HUES6 (cell line): ENCODE measurements at regions not wholly inside any gene's neighbourhood (a gene's known extent, or its start where the extent isn't known, plus 50 kb on each side); places are given as distances from the start of the nearest gene placed in this dataset.

ENCODE experiments used
- H3K27ac ChIP-seq: 2 replicates; pipeline ENCODE4 v1.7.0; 2013; ENCODE audit warnings: low read depth, mild to moderate bottlenecking, low read length, inconsistent platforms
- H3K27me3 ChIP-seq: 2 replicates; pipeline ENCODE4 v1.6.1; 2013; ENCODE audit warnings: low read length; ENCODE audit not compliant: control insufficient read depth, insufficient read depth
- H3K36me3 ChIP-seq: 2 replicates; pipeline ENCODE4 v1.6.1; 2013; ENCODE audit warnings: low read length; ENCODE audit not compliant: control insufficient read depth, insufficient read depth
- H3K4me1 ChIP-seq: 2 replicates; pipeline ENCODE4 v1.6.1; 2013; ENCODE audit warnings: low read length; ENCODE audit not compliant: control insufficient read depth, insufficient read depth
- H3K4me3 ChIP-seq: 2 replicates; pipeline ENCODE4 v1.5.1; 2013; ENCODE audit warnings: low read depth, low read length
- H3K9ac ChIP-seq: one replicate; pipeline ENCODE4 v1.6.1; 2013; ENCODE audit warnings: mild to moderate bottlenecking, low read length
- H3K9me3 ChIP-seq: 2 replicates; pipeline ENCODE4 v1.6.1; 2013; ENCODE audit warnings: low read depth, low read length; ENCODE audit not compliant: control insufficient read depth, insufficient read depth

DNA sequence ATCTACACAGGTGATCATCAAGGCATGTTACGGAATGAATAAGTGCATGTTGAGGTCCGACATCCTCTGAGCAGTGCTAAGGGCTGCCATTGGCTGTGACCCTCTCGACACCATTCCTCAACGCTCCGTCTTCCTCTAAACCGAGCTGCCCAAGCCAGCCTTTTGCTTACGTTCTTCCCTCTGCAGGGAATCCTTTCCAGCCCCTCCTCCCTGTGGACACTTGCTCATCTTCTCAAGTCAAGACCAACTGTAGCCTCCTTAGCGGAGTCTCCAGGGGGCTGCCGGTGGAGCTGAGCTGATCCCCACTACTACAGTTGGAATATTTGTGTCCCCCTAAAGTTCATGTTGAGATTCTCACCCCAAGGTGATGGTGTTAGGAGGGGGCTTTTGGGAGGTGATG lies 781.0 kb downstream of the TBC1D22A start:
- Histone ChIP-seq H3K36me3 (no peaks in the 10 kb centered on the region), H3K9ac (no peak overlapping the region), H3K9me3 (peaks cover 70% of the 10 kb centered on the region; the same call in 1 of the 2 replicates), H3K4me3 (no peak overlapping the region), H3K4me1 (no peaks in the 10 kb centered on the region), H3K27me3 (no peaks in the 10 kb centered on the region), H3K27ac (no peak overlapping the region)

DNA sequence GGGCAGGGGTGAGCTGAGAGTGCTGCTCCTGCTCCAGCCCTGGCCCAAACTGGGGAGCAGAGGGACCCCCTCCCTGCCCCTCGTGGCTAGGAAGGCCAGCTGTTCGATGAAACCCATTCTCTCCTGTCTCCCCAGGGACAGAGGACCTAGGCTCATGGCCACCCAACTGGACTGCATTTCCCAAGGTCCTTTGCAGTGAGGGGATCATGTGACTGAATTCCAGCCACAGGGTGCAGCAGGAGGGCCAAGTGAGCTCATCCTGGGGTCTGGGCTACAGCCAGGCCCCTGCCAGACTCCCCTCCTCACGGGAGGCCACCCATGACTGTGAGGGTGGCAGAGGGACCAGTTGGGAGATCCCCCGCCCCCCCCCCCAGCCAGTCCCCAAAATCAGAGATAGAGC lies 777.6 kb downstream of the TBC1D22A start:
- no peak overlapping the region for H3K27ac ChIP-seq
- H3K36me3 ChIP-seq = no peaks in the 10 kb centered on the region
- H3K4me1 ChIP-seq = no peaks in the 10 kb centered on the region
- no peak overlapping the region for H3K4me3 ChIP-seq
- peaks cover 63% of the 10 kb centered on the region; the same call in 1 of the 2 replicates for H3K9me3 ChIP-seq
- no peak overlapping the region for H3K9ac ChIP-seq
- H3K27me3 ChIP-seq = no peaks in the 10 kb centered on the region

DNA sequence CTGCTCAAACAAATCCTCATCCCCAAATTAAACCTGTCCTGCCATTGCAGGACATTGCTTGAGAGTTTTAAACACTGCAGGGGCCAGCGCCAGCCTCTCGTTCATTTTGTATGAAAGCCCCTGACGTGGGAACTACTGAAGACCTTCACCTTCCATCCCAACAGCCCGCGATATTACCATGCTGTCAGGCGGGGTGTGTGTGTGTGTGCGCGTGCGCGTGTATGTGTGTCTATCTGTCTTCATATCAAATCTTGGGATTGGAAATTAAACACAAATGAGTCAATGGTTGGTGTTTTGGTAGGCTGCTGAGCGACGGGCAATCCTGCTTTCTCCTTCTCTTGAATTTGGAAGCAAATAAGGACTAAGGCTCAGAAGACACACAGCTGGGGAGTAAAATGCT lies 776.9 kb downstream of the TBC1D22A start:
- peaks cover 63% of the 10 kb centered on the region; the same call in 1 of the 2 replicates for H3K9me3 ChIP-seq
- no peak overlapping the region for H3K9ac ChIP-seq
- no peaks in the 10 kb centered on the region for H3K36me3 ChIP-seq
- no peaks in the 10 kb centered on the region for H3K4me1 ChIP-seq
- no peaks in the 10 kb centered on the region for H3K27me3 ChIP-seq
- no peak overlapping the region for H3K4me3 ChIP-seq
- no peak overlapping the region for H3K27ac ChIP-seq

DNA sequence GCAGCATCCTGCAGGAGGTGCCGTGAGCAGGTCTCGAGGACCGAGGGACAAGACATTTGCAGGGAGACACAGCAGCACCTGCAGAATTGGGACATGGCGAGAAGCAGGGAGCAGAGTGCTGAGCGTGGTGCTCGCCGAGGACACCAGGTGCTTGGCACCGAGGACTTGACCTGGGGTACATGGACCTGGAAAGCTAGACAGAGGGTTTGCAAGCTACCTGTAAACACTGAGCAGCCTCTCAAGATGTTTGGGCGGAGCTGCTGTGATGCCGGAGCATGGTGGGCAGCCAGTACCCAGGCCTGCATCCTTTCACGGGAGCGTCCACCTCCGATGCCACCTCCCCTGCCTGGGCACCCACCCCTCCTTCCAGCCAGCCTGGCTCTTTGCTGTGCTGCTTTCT lies 773.2 kb downstream of the TBC1D22A start:
- Histone ChIP-seq H3K9ac (no peak overlapping the region), H3K4me3 (no peak overlapping the region), H3K27ac (no peak overlapping the region), H3K4me1 (no peaks in the 10 kb centered on the region), H3K36me3 (no peaks in the 10 kb centered on the region), H3K27me3 (no peaks in the 10 kb centered on the region), H3K9me3 (peaks cover 71% of the 10 kb centered on the region; the same call in 1 of the 2 replicates)

DNA sequence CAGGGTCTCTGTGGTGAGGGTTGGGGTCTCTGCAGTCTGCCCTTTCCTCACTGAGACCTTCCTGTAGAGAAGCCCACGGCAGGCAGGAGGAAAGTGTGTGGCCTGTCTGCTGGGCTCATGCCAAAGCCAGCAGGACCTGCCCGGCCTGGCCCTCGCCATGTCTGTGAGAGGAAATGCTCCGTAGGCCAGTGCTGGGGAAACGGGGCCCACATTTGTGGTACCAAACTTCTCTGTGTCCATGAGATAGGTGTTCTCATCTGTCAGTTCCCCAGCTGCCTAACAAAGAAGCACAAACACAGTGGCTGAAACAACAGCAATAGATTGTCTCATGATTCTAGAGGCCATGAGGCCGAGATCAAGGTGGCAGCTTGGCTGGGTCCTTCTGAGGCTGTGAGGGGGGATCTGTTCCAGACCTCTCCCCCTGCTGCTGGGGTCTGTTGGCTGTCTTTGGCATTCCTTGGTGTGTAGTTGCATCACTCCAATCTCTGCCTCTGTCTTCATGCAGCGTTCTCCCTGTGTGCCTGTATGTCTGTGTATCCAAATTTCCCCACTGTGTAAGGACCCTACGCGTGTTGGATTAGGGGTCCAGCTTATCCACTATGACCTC lies 772.5 kb downstream of the TBC1D22A start:
- Histone ChIP-seq H3K9me3 (peaks cover 67% of the 10 kb centered on the region; the same call in 1 of the 2 replicates), H3K36me3 (no peaks in the 10 kb centered on the region), H3K9ac (no peak overlapping the region), H3K27ac (no peak overlapping the region), H3K27me3 (no peaks in the 10 kb centered on the region), H3K4me3 (no peak overlapping the region), H3K4me1 (no peaks in the 10 kb centered on the region)

DNA sequence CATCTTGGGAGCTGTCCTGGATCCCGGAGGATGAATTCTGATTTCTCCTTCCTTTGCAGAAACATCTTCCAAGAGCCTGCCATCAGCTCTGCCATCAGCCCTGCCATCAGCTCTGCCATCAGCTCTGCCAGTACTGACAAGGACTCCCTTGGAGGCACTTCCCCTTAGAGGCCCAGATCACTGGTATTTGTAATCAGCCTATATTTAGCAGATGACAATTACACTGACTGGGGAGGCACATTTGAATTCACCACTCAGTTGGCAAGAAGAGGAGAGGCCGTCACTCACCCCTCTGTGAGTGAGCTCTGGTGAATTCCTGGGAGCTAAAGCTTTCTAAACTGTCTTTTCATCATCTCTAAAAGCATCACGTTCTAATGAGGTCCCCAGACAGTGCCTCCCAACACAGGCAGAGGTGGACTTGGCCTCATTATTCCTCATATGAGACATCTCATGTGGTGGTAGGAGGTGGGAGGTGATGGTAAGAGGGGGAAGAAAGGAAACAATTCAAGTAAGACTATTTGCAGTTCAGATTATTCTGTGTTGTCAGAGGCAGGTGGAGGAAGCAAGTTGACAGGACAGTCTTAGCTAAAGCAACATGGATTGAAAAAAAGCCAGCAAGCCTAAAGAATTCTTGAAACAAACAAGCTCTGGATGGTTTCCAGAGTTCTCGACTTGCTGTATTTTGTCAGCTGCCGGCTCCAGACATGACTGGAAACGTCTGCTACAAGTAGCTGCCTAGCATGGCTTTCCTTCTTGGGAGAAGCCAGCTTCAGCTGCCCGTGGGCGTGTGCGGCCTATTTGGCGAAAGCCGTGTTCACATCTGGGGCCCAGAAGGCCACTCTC lies 771.7 kb downstream of the TBC1D22A start:
- Histone ChIP-seq H3K27me3 (no peaks in the 10 kb centered on the region), H3K4me1 (no peaks in the 10 kb centered on the region), H3K9me3 (peaks cover 60% of the 10 kb centered on the region; the same call in 1 of the 2 replicates), H3K4me3 (no peak overlapping the region), H3K36me3 (no peaks in the 10 kb centered on the region), H3K27ac (no peak overlapping the region), H3K9ac (no peak overlapping the region)

DNA sequence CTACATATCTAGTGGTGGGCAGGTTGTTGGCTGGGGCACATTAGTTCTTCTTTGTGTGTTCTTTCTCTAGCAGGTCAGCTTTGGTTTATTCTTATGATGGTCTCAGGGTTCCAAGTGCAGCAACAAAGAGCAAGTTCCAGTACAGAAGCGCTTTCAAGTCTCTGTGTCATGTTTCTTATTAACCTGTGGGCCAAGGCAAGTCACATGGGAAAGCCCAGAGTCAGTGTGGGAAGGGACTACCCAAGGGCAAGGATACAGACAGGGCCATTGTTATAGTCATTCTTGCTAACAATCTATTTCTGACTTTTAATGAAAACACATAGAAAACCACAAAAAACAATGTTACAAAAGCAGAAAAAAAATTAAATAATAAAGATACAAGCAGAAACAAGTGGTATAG lies 754.6 kb downstream of the TBC1D22A start:
- Histone ChIP-seq H3K4me3 (no peak overlapping the region), H3K4me1 (no peaks in the 10 kb centered on the region), H3K36me3 (no peaks in the 10 kb centered on the region), H3K9ac (no peak overlapping the region), H3K27me3 (no peaks in the 10 kb centered on the region), H3K27ac (no peak overlapping the region), H3K9me3 (peaks cover 57% of the 10 kb centered on the region)

DNA sequence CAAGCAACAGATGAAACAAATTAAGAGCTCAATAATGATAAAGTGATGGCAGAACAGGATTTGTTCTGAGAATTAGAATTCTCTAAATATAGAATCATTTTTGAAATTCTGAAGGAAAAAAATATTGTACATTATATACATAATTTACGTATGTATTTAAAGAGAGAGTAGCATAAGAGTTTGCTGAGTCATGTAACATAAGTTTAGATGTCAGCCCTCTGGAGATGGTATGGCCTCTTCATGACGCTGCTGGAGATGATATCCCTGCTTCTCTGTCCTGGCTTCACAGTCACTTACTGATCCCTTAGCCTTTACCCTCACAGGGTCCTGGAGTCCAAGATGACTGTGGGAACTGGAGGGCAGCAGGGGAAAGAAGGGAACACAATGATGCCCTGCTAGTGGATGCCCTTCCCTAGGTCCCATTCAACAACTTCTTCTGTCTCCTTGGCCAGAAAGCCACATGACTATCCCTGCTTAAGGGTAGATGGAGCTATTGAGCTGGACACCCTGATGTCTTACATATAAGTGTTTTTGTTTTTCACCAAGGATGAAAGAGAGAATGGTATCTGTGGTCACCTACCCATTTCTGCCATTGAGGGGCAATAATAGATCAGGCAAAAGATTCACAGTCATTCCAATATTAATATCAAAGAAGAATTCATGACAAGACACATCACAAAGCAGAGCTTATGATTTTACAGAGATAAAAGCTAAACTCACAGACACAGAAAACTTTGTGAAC lies 753.1 kb downstream of the TBC1D22A start:
- Histone ChIP-seq H3K27ac (no peak overlapping the region), H3K27me3 (no peaks in the 10 kb centered on the region), H3K4me1 (no peaks in the 10 kb centered on the region), H3K36me3 (no peaks in the 10 kb centered on the region), H3K9me3 (peaks cover 65% of the 10 kb centered on the region), H3K4me3 (no peak overlapping the region), H3K9ac (no peak overlapping the region)

DNA sequence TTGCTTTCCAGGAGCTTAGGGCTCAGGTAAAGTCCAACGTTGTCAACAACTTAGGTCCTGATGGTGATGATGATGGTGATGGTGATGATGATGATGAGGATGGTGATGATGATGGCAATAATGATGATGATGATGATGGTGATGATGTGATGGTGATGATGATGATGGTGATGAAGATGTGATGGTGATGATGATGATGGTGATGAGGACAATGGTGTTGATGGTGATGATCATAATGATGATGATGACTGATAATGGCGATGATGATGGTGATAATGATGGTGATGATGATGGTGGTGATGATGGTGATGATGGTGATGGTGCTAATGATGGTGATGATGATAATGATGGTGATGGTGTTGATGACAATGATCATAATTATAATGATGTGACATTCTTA lies 750.2 kb downstream of the TBC1D22A start:
- Histone ChIP-seq H3K4me1 (no peaks in the 10 kb centered on the region), H3K4me3 (no peak overlapping the region), H3K9ac (no peak overlapping the region), H3K27me3 (no peaks in the 10 kb centered on the region), H3K27ac (no peak overlapping the region), H3K9me3 (peaks cover 77% of the 10 kb centered on the region), H3K36me3 (no peaks in the 10 kb centered on the region)

DNA sequence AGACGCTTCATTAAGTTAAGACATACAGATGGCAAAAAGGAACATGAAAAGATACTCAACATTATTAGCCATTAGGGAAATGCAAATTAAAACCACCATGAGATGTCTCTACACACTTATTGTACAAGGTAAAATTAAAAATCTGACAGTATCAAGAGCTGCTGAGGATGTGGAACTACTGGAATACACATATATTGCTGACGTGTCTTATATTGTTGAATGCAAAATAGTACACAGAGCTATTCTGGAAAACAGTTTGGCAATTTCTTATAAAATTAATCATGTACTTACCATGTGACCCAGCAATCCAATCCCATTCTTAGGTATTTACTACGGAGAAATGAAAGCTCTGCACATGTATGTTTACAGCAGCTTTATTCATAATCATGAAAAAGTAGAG lies 742.5 kb downstream of the TBC1D22A start:
- Histone ChIP-seq H3K4me1 (no peaks in the 10 kb centered on the region), H3K4me3 (no peak overlapping the region), H3K27me3 (no peaks in the 10 kb centered on the region)

DNA sequence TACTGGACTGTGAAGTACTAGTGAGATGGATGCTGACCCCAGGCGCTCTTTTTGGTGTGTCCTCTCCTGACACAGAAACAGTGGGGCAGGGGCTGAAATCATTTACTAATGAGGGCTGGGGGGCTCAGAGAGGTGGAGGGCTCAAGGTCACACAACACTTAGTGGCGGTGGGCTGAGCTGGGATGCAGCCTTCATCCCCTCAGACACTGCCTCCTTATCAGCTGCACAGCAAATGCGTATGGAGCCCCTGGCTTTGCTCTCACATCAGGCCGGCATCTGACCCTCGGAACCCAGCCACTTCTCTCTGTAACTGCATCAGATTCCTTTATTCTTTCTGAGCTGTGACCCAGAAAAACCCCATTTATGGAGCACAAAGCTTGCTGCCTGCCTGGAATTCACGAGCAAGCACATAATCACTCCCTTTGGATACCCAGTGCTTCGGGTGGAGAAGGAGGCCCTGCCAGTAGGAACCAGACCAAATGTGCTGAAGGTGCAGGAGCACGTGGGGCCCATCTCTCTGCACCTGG lies 736.6 kb downstream of the TBC1D22A start:
- H3K9me3 ChIP-seq = peaks cover 65% of the 10 kb centered on the region
- no peaks in the 10 kb centered on the region for H3K27me3 ChIP-seq
- H3K4me3 ChIP-seq = no peak overlapping the region
- no peak overlapping the region for H3K9ac ChIP-seq
- H3K36me3 ChIP-seq = no peaks in the 10 kb centered on the region
- H3K4me1 ChIP-seq = no peaks in the 10 kb centered on the region
- no peak overlapping the region for H3K27ac ChIP-seq

More for the DNA sequence above, 742.5 kb downstream of the TBC1D22A start:
- no peak overlapping the region for H3K27ac ChIP-seq
- H3K9ac ChIP-seq = no peak overlapping the region
- no peaks in the 10 kb centered on the region for H3K36me3 ChIP-seq
- H3K9me3 ChIP-seq = peaks cover 40% of the 10 kb centered on the region
